Transverse colon (tissue), 4 donors: ENCODE measurements at regions not wholly inside any gene's neighbourhood (a gene's known extent, or its start where the extent isn't known, plus 50 kb on each side); places are given as distances from the start of the nearest gene placed in this dataset.
"Not testable (repeated sequence)": the region's sequence is repeated elsewhere in the genome, so short reads cannot be mapped to it uniquely, and the experiment has no call there.

Experiments
- DNase-seq: peaks from one replicate; pipeline ENCODE4 v3.0.0-alpha.2; 2019
- H3K27ac ChIP-seq, 4 donors: fragments of 200-600 bp; sonication (generic); 2 replicates each; pipeline ENCODE4 v1.5.1; 2016 to 2018; ENCODE audit warnings: inconsistent platforms in 4 of 4
- H3K27me3 ChIP-seq: fragments of 200-600 bp; sonication (generic); 2 replicates; pipeline ENCODE4 v1.5.1; 2017; ENCODE audit warnings: inconsistent platforms
- H3K36me3 ChIP-seq, 4 donors: fragments of 200-600 bp; sonication (generic); 2 replicates each; pipeline ENCODE4 v1.5.1; 2017 to 2019; ENCODE audit warnings: inconsistent platforms in 4 of 4
- H3K4me1 ChIP-seq, 4 donors: fragments of 200-600 bp; sonication (generic); 2 replicates each; pipeline ENCODE4 v1.5.1; 2017 to 2020; ENCODE audit warnings: inconsistent platforms in 4 of 4
- H3K4me3 ChIP-seq, 4 donors: fragments of 200-600 bp; sonication (generic); 1 replicate in 1 of 4; 2 replicates in 3 of 4; pipeline versions ENCODE4 v1.5.1 to v1.6.1; 2017 to 2019; ENCODE audit warnings: inconsistent platforms in 4 of 4
- H3K9me3 ChIP-seq, 2 donors: fragments of 200-600 bp; sonication (generic); 2 replicates each; pipeline ENCODE4 v1.5.1; 2017 to 2019; ENCODE audit warnings: inconsistent platforms in 2 of 2
- EP300 ChIP-seq: sonication (generic); formaldehyde crosslinking; IDR thresholded peaks from one replicate; pipeline ENCODE4 v1.6.1; 2017; ENCODE audit warnings: antibody characterized with exemption, low read depth
- POLR2A ChIP-seq: fragments of 450-650 bp; IDR thresholded peaks from one replicate; pipeline ENCODE4 v1.6.1; 2016; ENCODE audit warnings: antibody characterized with exemption, mild to moderate bottlenecking, moderate library complexity
- POLR2AphosphoS5 ChIP-seq, 3 donors: sonication (generic); formaldehyde crosslinking; IDR thresholded peaks; one replicate each; pipeline ENCODE4 v1.6.1; 2016; ENCODE audit warnings: antibody characterized with exemption in 3 of 3
- WGBS, 2 donors: methylation state at CpG; one replicate each; pipeline ENCODE4 v1.1.5; 2018; ENCODE audit warnings: low coverage in 1 of 2; 5-methylcytosine and 5-hydroxymethylcytosine counted together
- in situ Hi-C, 4 donors: fragments of 200-750 bp; cut with MboI; loops; one replicate each; pipeline versions ENCODE4 v1.15.0 to v1.15.1; 2017; ENCODE audit warnings: low sequenced_read_pairs in 3 of 4, low pct_ligation_motif_present in 1 of 4, low pct_unique_long_range_greater_than_20kb in 1 of 4
- intact Hi-C: fragments of 100-400 bp; cut with DNase I; formaldehyde crosslinking; loops from one replicate; pipeline ENCODE4 v1.15.1; 2023; ENCODE audit warnings: low total_unique reads
- TF ChIP-seq, protein P1 (sequence below), 5 experiments: fragments of 200-600 bp in 3 of 5; fragments of 450-650 bp in 2 of 5; sonication (generic) in 3 of 5; IDR thresholded peaks; 1 replicate in 2 of 5; 2 replicates in 3 of 5; pipeline ENCODE4 v1.5.1; 2016 to 2017; ENCODE audit warnings: antibody characterized with exemption in 5 of 5, inconsistent platforms in 3 of 5, mild to moderate bottlenecking in 2 of 5, moderate library complexity in 1 of 5

DNA sequence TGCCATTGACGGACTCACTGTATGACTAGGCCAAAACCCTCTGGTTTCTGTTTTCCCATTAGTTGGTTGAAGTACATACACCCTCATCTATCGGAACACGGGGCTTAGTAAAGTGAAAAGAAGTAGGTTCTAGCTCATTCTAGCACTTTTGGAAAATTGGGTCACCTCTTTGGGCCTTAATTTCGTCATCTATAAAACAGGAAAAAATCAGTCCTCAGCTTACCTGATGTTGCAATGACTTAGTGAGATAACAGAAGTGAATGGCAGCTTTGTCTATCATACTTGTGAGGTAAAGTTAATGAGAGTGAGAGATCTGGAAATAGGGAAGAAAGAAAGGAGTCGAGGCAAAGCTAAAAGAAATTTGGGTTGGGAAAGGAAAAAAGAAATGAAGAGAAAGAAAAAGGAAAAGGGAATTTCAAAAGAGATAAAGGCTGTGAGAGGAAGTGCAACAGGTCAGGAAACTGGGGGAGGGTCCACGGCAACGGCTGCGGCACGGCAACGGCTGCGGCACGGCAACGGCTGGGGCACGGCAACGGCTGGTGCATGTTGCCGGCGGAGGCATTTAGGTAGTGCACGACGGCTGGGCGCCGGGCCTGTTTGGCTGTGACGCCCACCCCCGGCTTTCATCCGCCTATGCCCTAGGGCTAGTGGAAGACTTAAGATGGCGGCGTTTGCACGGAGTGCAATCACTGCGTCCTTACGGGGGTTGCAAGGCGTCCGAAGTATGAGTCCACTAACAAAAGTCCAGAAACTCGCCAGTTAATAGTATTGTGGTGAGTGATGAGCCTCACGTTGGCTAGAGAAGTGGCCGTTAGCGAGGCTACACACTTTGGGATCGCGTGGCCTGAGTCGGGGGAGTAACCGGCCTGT is 91.4 kb upstream of the XIST start:
- H3K27ac ChIP-seq = peak overlapping the region; percentile 80 to 86 (median 85)
- TF ChIP-seq EP300 = no peak
- TF ChIP-seq POLR2A = peak; percentile 50
- TF ChIP-seq, protein P1, sequence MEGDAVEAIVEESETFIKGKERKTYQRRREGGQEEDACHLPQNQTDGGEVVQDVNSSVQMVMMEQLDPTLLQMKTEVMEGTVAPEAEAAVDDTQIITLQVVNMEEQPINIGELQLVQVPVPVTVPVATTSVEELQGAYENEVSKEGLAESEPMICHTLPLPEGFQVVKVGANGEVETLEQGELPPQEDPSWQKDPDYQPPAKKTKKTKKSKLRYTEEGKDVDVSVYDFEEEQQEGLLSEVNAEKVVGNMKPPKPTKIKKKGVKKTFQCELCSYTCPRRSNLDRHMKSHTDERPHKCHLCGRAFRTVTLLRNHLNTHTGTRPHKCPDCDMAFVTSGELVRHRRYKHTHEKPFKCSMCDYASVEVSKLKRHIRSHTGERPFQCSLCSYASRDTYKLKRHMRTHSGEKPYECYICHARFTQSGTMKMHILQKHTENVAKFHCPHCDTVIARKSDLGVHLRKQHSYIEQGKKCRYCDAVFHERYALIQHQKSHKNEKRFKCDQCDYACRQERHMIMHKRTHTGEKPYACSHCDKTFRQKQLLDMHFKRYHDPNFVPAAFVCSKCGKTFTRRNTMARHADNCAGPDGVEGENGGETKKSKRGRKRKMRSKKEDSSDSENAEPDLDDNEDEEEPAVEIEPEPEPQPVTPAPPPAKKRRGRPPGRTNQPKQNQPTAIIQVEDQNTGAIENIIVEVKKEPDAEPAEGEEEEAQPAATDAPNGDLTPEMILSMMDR (IDR thresholded peaks at IDR 0.05) = peak in 1 of 5 experiments; percentile 12
- TF ChIP-seq POLR2AphosphoS5 (IDR thresholded peaks at IDR 0.05) = peak; percentile 70 to 84 (median 78)
- H3K4me3 ChIP-seq = peak overlapping the region; percentile 69 to 75 (median 71)
- no peaks in the 10 kb centered on the region for H3K27me3 ChIP-seq
- H3K36me3 ChIP-seq = no peaks in the 10 kb centered on the region
- no peaks in the 10 kb centered on the region for H3K9me3 ChIP-seq
- intact Hi-C loops = no loop called here
- WGBS, 2 donors = 0 to 7% methylated on average over 1 to 39 of the region's 39 CpGs
- peaks cover 0 to 6% (median 3%) of the 10 kb centered on the region in 4 donors for H3K4me1 ChIP-seq
- peak; percentile 92 for DNase-seq
- in situ Hi-C loops = no loop called here

DNA sequence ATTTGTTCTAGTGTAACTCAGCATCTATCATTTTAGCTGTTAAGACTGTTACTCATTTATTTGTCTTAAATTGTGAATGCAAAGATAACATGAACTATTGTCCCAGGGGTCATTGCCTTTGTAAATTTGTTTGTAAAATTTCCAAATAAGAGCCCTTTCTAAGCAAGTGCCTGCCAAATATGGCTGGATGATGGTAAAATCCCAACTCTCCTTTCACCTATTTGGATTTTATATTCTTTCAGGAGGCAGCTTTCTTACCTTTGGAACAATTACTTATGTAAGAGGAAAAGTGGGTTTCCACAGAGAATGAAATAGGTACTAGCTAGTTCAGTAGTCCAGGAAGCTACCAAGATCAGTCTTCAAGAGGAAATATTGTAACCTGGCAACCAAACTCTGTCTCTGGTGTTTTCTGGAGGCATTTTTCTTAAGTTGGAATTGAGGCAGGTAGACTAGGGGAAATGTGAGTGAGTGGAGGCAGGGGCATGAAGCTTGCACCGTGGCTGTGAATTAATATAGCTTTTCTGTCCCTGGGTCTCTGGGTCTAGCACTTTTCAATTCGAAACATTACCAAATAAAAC is 88.5 kb upstream of the XIST start:
- Histone ChIP-seq H3K27me3 (no peaks in the 10 kb centered on the region), H3K36me3 (no peaks in the 10 kb centered on the region), H3K4me1 (peaks cover 0 to 6% (median 3%) of the 10 kb centered on the region in 4 donors), H3K27ac (no peak overlapping the region), H3K4me3 (no peak overlapping the region), H3K9me3 (no peaks in the 10 kb centered on the region)
- intact Hi-C loops (no loop called here), in situ Hi-C loops (no loop called here)
- TF ChIP-seq POLR2A (no peak), EP300 (no peak), POLR2AphosphoS5 (IDR thresholded peaks at IDR 0.05) (no peak)
- TF ChIP-seq, protein P1 (IDR thresholded peaks at IDR 0.05) = no peak
- WGBS, 2 donors = 60 to 71% methylated on average over 1 to 2 of the region's 2 CpGs
- DNase-seq = no peak

DNA sequence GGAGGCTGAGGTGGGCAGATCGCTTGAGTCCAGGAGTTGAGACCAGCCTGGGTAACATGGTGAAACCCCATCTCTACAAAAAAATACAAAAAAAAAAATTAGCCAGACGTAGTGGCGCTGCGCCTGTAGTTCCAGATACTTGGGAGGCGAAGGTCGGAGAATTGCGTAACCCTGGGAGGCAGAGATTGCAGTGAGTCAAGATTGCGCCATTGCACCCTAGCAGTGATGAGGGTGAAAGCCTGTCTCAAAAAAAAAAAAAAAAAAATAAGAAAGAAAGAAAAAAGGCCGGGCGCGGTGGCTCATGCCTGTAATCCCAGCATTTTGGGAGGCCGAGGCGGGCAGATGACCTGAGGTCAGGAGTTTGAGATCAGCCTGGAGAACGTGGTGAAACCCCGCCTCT is 85.3 kb upstream of the XIST start:
- H3K4me1 ChIP-seq, intact Hi-C loops, in situ Hi-C loops, H3K27ac ChIP-seq, H3K9me3 ChIP-seq, H3K27me3 ChIP-seq, H3K36me3 ChIP-seq, H3K4me3 ChIP-seq: not testable (repeated sequence)
- 81% methylated on average over 15 of the region's 15 CpGs; no CpG with 5 or more reads in 1 of the 2 donors for WGBS, 2 donors
- peak; percentile 19 for DNase-seq

DNA sequence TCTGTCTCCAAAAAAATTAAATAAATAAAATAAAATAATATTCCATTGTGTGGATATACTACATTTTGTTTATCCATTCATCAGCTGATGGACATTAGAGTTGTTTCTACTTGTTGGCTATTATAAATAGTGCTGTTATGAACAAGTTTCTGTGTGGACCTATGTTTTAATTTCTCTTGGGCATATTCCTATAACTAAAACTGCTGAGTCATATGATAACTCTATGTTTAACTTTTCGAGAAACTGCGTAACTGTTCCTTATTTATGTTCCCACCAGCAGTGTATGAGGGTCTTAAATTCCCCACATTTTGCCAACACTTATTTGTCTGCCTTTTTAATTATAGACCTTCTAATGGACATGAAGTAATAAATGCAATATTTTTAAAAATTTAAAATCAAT is 80.0 kb upstream of the XIST start:
- TF ChIP-seq EP300 (no peak), POLR2A (no peak)
- DNase-seq = no peak
- no peak overlapping the region for H3K27ac ChIP-seq
- 86 to 91% methylated on average over 2 of the region's 2 CpGs for WGBS, 2 donors
- H3K27me3 ChIP-seq = no peaks in the 10 kb centered on the region
- no peaks in the 10 kb centered on the region for H3K4me1 ChIP-seq
- H3K4me3 ChIP-seq = no peak overlapping the region
- intact Hi-C loops (no loop called here), in situ Hi-C loops (no loop called here)
- no peaks in the 10 kb centered on the region for H3K36me3 ChIP-seq
- H3K9me3 ChIP-seq = no peaks in the 10 kb centered on the region

DNA sequence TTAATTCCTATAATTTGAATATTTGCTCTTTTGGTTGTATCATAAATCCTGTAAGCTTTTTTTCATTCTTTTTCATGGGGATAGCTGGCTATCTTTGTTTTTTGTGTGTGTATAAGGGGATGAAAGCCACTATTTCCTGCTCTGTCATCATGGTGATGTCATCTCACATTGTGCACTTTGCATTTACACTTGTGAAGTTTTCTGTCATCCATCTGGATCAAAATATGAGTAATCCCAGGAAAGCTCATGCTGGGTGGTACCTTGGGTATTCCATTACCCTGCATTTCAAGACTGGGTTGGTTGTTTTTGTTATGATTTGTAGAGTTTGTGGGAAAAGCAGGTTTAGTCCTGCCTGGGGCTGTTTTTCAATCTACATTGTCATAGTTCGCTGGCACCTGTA is 77.8 kb upstream of the XIST start:
- H3K4me3 ChIP-seq = no peak overlapping the region
- no peaks in the 10 kb centered on the region for H3K9me3 ChIP-seq
- no peaks in the 10 kb centered on the region for H3K27me3 ChIP-seq
- H3K27ac ChIP-seq = no peak overlapping the region
- H3K36me3 ChIP-seq = no peaks in the 10 kb centered on the region
- in situ Hi-C loops = no loop called here
- intact Hi-C loops = no loop called here
- 94% methylated on average over 1 of the region's 1 CpG; no CpG with 5 or more reads in 1 of the 2 donors for WGBS, 2 donors
- TF ChIP-seq EP300 (no peak), POLR2A (no peak), POLR2AphosphoS5 (IDR thresholded peaks at IDR 0.05) (no peak)
- TF ChIP-seq, protein P1 (IDR thresholded peaks at IDR 0.05) = no peak
- no peaks in the 10 kb centered on the region for H3K4me1 ChIP-seq
- DNase-seq = no peak
